HEK293 (cell line): ENCODE measurements at regions not wholly inside any gene's neighbourhood (a gene's known extent, or its start where the extent isn't known, plus 50 kb on each side); places are given as distances from the start of the nearest gene placed in this dataset.

Experiments used
- KLF7 ChIP-seq: fragments of 450-650 bp; formaldehyde crosslinking; IDR thresholded peaks from 2 replicates; pipeline ENCODE4 v1.5.1; 2016; ENCODE audit warnings: missing biosample characterization, missing genetic modification characterization, borderline replicate concordance
- ZIC2 ChIP-seq: fragments of 450-650 bp; formaldehyde crosslinking; IDR thresholded peaks from 2 replicates; pipeline ENCODE4 v1.5.1; 2016; ENCODE audit warnings: missing biosample characterization, missing genetic modification characterization
- ZNF23 ChIP-seq: fragments of 450-650 bp; formaldehyde crosslinking; IDR thresholded peaks from 2 replicates; pipeline ENCODE4 v1.5.1; 2016; ENCODE audit warnings: missing biosample characterization, missing genetic modification characterization, borderline replicate concordance
- ZNF248 ChIP-seq: fragments of 450-650 bp; formaldehyde crosslinking; IDR thresholded peaks from 2 replicates; pipeline ENCODE4 v1.5.1; 2017; ENCODE audit warnings: missing biosample characterization, missing genetic modification characterization
- ZNF266 ChIP-seq: fragments of 450-650 bp; formaldehyde crosslinking; IDR thresholded peaks from 2 replicates; pipeline ENCODE4 v1.5.1; 2016; ENCODE audit warnings: missing biosample characterization, missing genetic modification characterization, low read depth
- ZNF274 ChIP-seq, 2 experiments: fragments of 200-500 bp in 1 of 2; fragments of 450-650 bp in 1 of 2; sonication (Bioruptor generic) in 1 of 2; formaldehyde crosslinking in 1 of 2; IDR thresholded peaks; 2 replicates each; pipeline versions ENCODE4 v1.5.1 to v1.6.1; 2014 to 2016; ENCODE audit warnings: borderline replicate concordance in 1 of 2, inconsistent platforms in 1 of 2, low read length in 1 of 2, missing biosample characterization in 1 of 2, missing genetic modification characterization in 1 of 2
- ZNF350 ChIP-seq: fragments of 450-650 bp; formaldehyde crosslinking; IDR thresholded peaks from 2 replicates; pipeline ENCODE4 v1.5.0; 2017; ENCODE audit warnings: missing biosample characterization, mild to moderate bottlenecking, missing genetic modification characterization
- TF ChIP-seq, protein P1 (sequence below): fragments of 450-650 bp; formaldehyde crosslinking; IDR thresholded peaks from 2 replicates; pipeline ENCODE4 v1.5.1; 2016; ENCODE audit warnings: missing biosample characterization, missing genetic modification characterization
- TF ChIP-seq, protein P2 (sequence below): fragments of 450-650 bp; formaldehyde crosslinking; IDR thresholded peaks from 2 replicates; pipeline ENCODE4 v1.5.1; 2016; ENCODE audit warnings: missing biosample characterization, missing genetic modification characterization, low read depth
- TF ChIP-seq, protein P3 (sequence below): sonication (generic); formaldehyde crosslinking; IDR thresholded peaks from 2 replicates; pipeline ENCODE4 v1.8.1; 2022; ENCODE audit warnings: mild to moderate bottlenecking, moderate library complexity, missing genetic modification reagents
- TF ChIP-seq, protein P4 (sequence below): fragments of 450-650 bp; formaldehyde crosslinking; IDR thresholded peaks from 2 replicates; pipeline ENCODE4 v1.5.1; 2017; ENCODE audit warnings: missing biosample characterization, mild to moderate bottlenecking, missing genetic modification characterization, moderate library complexity
- TF ChIP-seq, protein P5 (sequence below): fragments of 450-650 bp; formaldehyde crosslinking; IDR thresholded peaks from 2 replicates; pipeline ENCODE4 v1.5.1; 2016; ENCODE audit warnings: missing biosample characterization, missing genetic modification characterization
- TF ChIP-seq, protein P6 (sequence below): fragments of 450-650 bp; formaldehyde crosslinking; IDR thresholded peaks from 2 replicates; pipeline ENCODE4 v1.5.1; 2016; ENCODE audit warnings: missing biosample characterization, missing genetic modification characterization
- TF ChIP-seq, protein P7 (sequence below): fragments of 450-650 bp; formaldehyde crosslinking; IDR thresholded peaks from 2 replicates; pipeline ENCODE4 v1.5.1; 2017; ENCODE audit warnings: missing biosample characterization, missing genetic modification characterization

DNA sequence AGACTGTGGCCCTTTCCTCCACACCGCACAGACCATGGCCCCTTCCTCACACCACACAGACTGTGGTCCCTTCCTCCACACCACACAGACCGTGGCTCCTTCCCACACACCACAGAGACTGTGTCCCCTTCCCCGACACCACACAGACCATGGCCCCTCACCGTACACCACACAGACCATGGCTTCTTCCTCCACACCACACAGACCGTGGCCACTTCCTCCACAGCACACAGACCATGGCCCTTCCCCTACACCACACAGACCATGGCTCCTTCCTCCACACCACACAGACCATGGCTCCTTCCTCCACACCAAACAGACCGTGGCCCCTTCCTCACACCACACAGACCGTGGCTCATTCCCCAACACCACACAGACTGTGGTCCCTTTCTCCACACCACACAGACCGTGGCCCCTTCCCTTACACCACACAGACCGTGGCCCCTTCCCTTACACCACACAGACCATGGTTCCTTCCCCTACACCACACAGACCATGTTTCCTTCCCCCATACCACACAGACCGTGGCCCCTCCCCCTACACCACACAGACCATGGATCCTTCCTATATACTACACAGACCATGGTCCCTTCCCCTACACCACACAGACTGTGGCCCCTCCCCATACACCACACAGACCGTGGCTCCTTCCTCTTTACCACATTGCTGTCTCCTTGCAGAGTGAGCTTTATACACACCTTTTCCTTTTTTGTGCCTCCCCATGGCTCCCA is 297.5 kb upstream of the FOXF1 start:
- TF ChIP-seq ZIC2 (tag by site-specific recombination) (no peak), ZNF266 (no peak), ZNF350 (no peak), ZNF248 (no peak), ZNF23 (tag by site-specific recombination) (no peak), ZNF274 (IDR thresholded peaks at IDR 0.05; ENCODE audit: low read length) (no peak), ZNF274 (tag by site-specific recombination; IDR thresholded peaks at IDR 0.05; ENCODE audit: borderline replicate concordance) (no peak), KLF7 (no peak)
- TF ChIP-seq, protein P1, sequence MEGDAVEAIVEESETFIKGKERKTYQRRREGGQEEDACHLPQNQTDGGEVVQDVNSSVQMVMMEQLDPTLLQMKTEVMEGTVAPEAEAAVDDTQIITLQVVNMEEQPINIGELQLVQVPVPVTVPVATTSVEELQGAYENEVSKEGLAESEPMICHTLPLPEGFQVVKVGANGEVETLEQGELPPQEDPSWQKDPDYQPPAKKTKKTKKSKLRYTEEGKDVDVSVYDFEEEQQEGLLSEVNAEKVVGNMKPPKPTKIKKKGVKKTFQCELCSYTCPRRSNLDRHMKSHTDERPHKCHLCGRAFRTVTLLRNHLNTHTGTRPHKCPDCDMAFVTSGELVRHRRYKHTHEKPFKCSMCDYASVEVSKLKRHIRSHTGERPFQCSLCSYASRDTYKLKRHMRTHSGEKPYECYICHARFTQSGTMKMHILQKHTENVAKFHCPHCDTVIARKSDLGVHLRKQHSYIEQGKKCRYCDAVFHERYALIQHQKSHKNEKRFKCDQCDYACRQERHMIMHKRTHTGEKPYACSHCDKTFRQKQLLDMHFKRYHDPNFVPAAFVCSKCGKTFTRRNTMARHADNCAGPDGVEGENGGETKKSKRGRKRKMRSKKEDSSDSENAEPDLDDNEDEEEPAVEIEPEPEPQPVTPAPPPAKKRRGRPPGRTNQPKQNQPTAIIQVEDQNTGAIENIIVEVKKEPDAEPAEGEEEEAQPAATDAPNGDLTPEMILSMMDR (tag by site-specific recombination): no peak
- TF ChIP-seq, protein P2, sequence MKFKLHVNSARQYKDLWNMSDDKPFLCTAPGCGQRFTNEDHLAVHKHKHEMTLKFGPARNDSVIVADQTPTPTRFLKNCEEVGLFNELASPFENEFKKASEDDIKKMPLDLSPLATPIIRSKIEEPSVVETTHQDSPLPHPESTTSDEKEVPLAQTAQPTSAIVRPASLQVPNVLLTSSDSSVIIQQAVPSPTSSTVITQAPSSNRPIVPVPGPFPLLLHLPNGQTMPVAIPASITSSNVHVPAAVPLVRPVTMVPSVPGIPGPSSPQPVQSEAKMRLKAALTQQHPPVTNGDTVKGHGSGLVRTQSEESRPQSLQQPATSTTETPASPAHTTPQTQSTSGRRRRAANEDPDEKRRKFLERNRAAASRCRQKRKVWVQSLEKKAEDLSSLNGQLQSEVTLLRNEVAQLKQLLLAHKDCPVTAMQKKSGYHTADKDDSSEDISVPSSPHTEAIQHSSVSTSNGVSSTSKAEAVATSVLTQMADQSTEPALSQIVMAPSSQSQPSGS: no peak
- TF ChIP-seq, protein P3, sequence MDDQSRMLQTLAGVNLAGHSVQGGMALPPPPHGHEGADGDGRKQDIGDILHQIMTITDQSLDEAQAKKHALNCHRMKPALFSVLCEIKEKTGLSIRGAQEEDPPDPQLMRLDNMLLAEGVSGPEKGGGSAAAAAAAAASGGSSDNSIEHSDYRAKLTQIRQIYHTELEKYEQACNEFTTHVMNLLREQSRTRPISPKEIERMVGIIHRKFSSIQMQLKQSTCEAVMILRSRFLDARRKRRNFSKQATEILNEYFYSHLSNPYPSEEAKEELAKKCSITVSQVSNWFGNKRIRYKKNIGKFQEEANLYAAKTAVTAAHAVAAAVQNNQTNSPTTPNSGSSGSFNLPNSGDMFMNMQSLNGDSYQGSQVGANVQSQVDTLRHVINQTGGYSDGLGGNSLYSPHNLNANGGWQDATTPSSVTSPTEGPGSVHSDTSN (CRISPR knock-in tag): no peak
- TF ChIP-seq, protein P4, sequence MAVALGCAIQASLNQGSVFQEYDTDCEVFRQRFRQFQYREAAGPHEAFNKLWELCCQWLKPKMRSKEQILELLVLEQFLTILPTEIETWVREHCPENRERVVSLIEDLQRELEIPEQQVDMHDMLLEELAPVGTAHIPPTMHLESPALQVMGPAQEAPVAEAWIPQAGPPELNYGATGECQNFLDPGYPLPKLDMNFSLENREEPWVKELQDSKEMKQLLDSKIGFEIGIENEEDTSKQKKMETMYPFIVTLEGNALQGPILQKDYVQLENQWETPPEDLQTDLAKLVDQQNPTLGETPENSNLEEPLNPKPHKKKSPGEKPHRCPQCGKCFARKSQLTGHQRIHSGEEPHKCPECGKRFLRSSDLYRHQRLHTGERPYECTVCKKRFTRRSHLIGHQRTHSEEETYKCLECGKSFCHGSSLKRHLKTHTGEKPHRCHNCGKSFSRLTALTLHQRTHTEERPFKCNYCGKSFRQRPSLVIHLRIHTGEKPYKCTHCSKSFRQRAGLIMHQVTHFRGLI: no peak
- TF ChIP-seq, protein P5, sequence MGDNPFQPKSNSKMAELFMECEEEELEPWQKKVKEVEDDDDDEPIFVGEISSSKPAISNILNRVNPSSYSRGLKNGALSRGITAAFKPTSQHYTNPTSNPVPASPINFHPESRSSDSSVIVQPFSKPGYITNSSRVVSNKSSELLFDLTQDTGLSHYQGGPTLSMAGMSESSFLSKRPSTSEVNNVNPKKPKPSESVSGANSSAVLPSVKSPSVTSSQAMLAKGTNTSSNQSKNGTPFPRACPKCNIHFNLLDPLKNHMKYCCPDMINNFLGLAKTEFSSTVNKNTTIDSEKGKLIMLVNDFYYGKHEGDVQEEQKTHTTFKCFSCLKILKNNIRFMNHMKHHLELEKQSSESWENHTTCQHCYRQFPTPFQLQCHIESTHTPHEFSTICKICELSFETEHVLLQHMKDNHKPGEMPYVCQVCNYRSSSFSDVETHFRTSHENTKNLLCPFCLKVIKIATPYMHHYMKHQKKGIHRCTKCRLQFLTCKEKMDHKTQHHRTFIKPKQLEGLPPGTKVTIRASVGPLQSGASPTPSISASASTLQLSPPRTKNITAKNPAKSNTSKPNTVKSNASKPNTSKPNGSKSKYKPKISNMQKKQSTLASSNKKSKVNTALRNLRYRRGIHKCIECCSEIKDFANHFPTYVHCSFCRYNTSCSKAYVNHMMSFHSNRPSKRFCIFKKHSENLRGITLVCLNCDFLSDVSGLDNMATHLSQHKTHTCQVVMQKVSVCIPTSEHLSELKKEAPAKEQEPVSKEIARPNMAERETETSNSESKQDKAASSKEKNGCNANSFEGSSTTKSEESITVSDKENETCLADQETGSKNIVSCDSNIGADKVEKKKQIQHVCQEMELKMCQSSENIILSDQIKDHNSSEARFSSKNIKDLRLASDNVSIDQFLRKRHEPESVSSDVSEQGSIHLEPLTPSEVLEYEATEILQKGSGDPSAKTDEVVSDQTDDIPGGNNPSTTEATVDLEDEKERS: no peak
- TF ChIP-seq, protein P6, sequence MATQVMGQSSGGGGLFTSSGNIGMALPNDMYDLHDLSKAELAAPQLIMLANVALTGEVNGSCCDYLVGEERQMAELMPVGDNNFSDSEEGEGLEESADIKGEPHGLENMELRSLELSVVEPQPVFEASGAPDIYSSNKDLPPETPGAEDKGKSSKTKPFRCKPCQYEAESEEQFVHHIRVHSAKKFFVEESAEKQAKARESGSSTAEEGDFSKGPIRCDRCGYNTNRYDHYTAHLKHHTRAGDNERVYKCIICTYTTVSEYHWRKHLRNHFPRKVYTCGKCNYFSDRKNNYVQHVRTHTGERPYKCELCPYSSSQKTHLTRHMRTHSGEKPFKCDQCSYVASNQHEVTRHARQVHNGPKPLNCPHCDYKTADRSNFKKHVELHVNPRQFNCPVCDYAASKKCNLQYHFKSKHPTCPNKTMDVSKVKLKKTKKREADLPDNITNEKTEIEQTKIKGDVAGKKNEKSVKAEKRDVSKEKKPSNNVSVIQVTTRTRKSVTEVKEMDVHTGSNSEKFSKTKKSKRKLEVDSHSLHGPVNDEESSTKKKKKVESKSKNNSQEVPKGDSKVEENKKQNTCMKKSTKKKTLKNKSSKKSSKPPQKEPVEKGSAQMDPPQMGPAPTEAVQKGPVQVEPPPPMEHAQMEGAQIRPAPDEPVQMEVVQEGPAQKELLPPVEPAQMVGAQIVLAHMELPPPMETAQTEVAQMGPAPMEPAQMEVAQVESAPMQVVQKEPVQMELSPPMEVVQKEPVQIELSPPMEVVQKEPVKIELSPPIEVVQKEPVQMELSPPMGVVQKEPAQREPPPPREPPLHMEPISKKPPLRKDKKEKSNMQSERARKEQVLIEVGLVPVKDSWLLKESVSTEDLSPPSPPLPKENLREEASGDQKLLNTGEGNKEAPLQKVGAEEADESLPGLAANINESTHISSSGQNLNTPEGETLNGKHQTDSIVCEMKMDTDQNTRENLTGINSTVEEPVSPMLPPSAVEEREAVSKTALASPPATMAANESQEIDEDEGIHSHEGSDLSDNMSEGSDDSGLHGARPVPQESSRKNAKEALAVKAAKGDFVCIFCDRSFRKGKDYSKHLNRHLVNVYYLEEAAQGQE (tag by site-specific recombination): no peak
- TF ChIP-seq, protein P7, sequence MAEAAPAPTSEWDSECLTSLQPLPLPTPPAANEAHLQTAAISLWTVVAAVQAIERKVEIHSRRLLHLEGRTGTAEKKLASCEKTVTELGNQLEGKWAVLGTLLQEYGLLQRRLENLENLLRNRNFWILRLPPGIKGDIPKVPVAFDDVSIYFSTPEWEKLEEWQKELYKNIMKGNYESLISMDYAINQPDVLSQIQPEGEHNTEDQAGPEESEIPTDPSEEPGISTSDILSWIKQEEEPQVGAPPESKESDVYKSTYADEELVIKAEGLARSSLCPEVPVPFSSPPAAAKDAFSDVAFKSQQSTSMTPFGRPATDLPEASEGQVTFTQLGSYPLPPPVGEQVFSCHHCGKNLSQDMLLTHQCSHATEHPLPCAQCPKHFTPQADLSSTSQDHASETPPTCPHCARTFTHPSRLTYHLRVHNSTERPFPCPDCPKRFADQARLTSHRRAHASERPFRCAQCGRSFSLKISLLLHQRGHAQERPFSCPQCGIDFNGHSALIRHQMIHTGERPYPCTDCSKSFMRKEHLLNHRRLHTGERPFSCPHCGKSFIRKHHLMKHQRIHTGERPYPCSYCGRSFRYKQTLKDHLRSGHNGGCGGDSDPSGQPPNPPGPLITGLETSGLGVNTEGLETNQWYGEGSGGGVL: 0 out of 2 replicates have a peak, but pooled peaks have one; percentile 9
